ENCODE measurements at regions not wholly inside any gene's neighbourhood (a gene's known extent, or its start where the extent isn't known, plus 50 kb on each side); places are given as distances from the start of the nearest gene placed in this dataset.
"Not testable (repeated sequence)": the region's sequence is repeated elsewhere in the genome, so short reads cannot be mapped to it uniquely, and the experiment has no call there.

GRCh38 chr1:221251580-221251979, 372.3 kb downstream of the HLX start:
- no peak for DNase-seq (ENCODE audit: low read depth in 2 of 2)

- no peak for DNase-seq (ENCODE audit: low read depth in 2 of 2)
Observed at GRCh38 chr1:221254813-221255212, 375.6 kb downstream of the HLX start.

GRCh38 chr1:221256773-221257172, 377.5 kb downstream of the HLX start:
- DNase-seq (ENCODE audit: low read depth in 2 of 2): no peak

- DNase-seq (ENCODE audit: low read depth in 2 of 2): not testable (repeated sequence)
Observed at GRCh38 chr1:221257548-221257947, 378.3 kb downstream of the HLX start.

GRCh38 chr1:221262677-221263076, 383.4 kb downstream of the HLX start:
- DNase-seq (ENCODE audit: low read depth in 2 of 2): not testable (repeated sequence)

- no peak for DNase-seq (ENCODE audit: low read depth in 2 of 2)
Observed at GRCh38 chr1:221263831-221264767, 384.9 kb downstream of the HLX start.

- DNase-seq (ENCODE audit: low read depth in 2 of 2): no peak
Observed at GRCh38 chr1:221264848-221265247, 385.6 kb downstream of the HLX start.

GRCh38 chr1:221268295-221268694, 389.1 kb downstream of the HLX start:
- no peak for DNase-seq (ENCODE audit: low read depth in 2 of 2)

- no peak for DNase-seq (ENCODE audit: low read depth in 2 of 2)
Observed at GRCh38 chr1:221271701-221272100, 392.5 kb downstream of the HLX start.

- no peak for DNase-seq (ENCODE audit: low read depth in 2 of 2)
Observed at GRCh38 chr1:221272940-221273339, 393.7 kb downstream of the HLX start.

- DNase-seq (ENCODE audit: low read depth in 2 of 2): no peak
Observed at GRCh38 chr1:221274373-221274772, 395.1 kb downstream of the HLX start.

- DNase-seq (ENCODE audit: low read depth in 2 of 2): no peak
Observed at GRCh38 chr1:221276896-221277409, 397.7 kb downstream of the HLX start.

- no peak for DNase-seq (ENCODE audit: low read depth in 2 of 2)
Observed at GRCh38 chr1:221279146-221279545, 399.9 kb downstream of the HLX start.

GRCh38 chr1:221283532-221283931, 404.3 kb downstream of the HLX start:
- no peak for DNase-seq (ENCODE audit: low read depth in 2 of 2)

GRCh38 chr1:221284028-221284427, 404.8 kb downstream of the HLX start:
- DNase-seq (ENCODE audit: low read depth in 2 of 2): no peak

- DNase-seq (ENCODE audit: low read depth in 2 of 2): not testable (repeated sequence)
Observed at GRCh38 chr1:221284991-221285390, 405.7 kb downstream of the HLX start.

- not testable (repeated sequence) for DNase-seq (ENCODE audit: low read depth in 2 of 2)
Observed at GRCh38 chr1:221285458-221286210, 406.4 kb downstream of the HLX start.

GRCh38 chr1:221286399-221286798, 407.2 kb downstream of the HLX start:
- DNase-seq (ENCODE audit: low read depth in 2 of 2): no peak

- DNase-seq (ENCODE audit: low read depth in 2 of 2): no peak
Observed at GRCh38 chr1:221289103-221289502, 409.9 kb downstream of the HLX start.

- no peak for DNase-seq (ENCODE audit: low read depth in 2 of 2)
Observed at GRCh38 chr1:221290669-221291068, 411.4 kb downstream of the HLX start.

- no peak for DNase-seq (ENCODE audit: low read depth in 2 of 2)
Observed at GRCh38 chr1:221291113-221291512, 411.9 kb downstream of the HLX start.

GRCh38 chr1:221292652-221293051, 413.4 kb downstream of the HLX start:
- no peak for DNase-seq (ENCODE audit: low read depth in 2 of 2)

- no peak for DNase-seq (ENCODE audit: low read depth in 2 of 2)
Observed at GRCh38 chr1:221294242-221294641, 415.0 kb downstream of the HLX start.
